ENCODE measurements at regions not wholly inside any gene's neighbourhood (a gene's known extent, or its start where the extent isn't known, plus 50 kb on each side); places are given as distances from the start of the nearest gene placed in this dataset.

DNA sequence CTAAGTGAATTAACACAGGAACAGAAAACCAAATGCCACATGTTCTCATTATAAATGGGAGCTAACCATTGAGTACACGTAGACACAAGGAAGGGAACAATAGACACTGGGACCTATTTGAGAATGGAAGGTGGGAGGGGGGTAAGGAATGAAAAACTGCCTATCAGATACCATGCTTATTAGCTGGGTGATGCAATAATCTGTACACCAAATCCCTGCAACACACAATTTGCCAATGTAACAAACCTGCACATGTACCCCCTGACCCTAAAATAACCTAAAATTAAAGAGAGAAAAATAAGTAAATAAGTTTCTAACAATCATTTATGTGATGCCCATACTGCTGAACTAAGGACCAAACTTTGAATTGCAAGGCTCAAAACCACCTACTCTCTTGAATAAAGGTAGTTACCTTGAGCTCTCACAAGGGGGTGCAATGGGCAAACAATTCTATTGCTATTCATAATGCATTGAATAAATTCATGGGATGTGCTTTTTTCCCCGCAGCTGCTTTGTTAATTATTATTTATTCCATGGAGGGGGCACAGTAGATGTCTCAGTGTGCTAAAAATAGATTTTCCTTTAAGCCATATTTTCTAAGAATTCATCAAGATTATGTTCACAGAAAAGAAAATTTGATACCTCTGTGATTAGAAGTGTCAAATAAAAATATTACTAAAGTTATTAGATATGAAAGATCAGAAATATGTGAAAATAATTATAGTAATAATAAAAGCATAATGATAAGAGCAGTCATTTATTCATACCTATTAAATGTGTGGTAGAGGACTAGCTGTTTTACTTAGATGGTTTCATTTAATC lies 76.2 kb upstream of the PTPN3 start:
- H3K27ac Mint-ChIP-seq = no peak overlapping the region
- CTCF ChIA-PET = interaction anchor here (0.5 to 2.3 kb wide), 17 partner anchors 10 to 647 kb away, joined by 3 to 20 read pairs (median 3); no protein-coding TSS in a partner anchor

DNA sequence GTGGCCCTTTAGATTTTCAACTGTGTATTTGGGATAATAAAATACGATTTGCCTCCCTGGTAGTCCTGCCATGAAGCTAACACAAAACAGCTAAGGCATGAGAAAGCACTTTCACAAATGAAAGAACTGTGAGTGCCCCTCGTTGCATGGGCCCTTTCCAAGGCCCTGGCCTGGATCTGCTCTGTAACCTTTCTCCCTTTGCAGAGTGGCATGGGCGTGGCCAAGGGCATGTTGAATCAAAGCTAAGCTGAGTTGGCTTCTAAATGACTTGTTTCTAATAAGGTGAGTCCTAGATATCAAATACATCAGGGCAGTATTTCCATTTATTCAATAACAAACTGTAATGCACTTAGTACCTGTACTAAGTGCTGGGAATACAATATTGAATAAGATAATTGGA lies 78.7 kb upstream of the PTPN3 start:
- H3K4me1 Mint-ChIP-seq = no peaks in the 10 kb centered on the region
- no peak for DNase-seq
- POLR2A ChIA-PET = no interaction called here
- H3K4me3 Mint-ChIP-seq = no peak overlapping the region
- no peak for ATAC-seq
- CTCF ChIA-PET = interaction anchor here (0.6 kb wide), 1 partner anchor 181 kb away, joined by 3 read pairs; no protein-coding TSS in a partner anchor
- no peak overlapping the region for H3K27ac Mint-ChIP-seq
- intact Hi-C loops (cut with DNase I, micrococcal nuclease) = loop anchor here (10.0 kb wide), 1 partner anchor 308 kb away; no protein-coding TSS in a partner anchor
- H3K27me3 Mint-ChIP-seq = no peaks in the 10 kb centered on the region
- H3K36me3 Mint-ChIP-seq (ENCODE audit: low read depth) = no peaks in the 10 kb centered on the region
- H3K9me3 Mint-ChIP-seq (ENCODE audit: low read depth) = no peaks in the 10 kb centered on the region

More for the DNA sequence above, 76.2 kb upstream of the PTPN3 start:
- POLR2A ChIA-PET = no interaction called here
- no peak overlapping the region for H3K4me3 Mint-ChIP-seq
- H3K36me3 Mint-ChIP-seq (ENCODE audit: low read depth) = no peaks in the 10 kb centered on the region
- no peaks in the 10 kb centered on the region for H3K9me3 Mint-ChIP-seq (ENCODE audit: low read depth)
- DNase-seq (peak; percentile 29), ATAC-seq (peak; percentile 63)
- H3K4me1 Mint-ChIP-seq = no peaks in the 10 kb centered on the region
- intact Hi-C loops (cut with DNase I, micrococcal nuclease) = loop anchor here (1.0 to 10.0 kb wide), 7 partner anchors 243 to 643 kb away; no protein-coding TSS in a partner anchor
- peaks cover 2% of the 10 kb centered on the region for H3K27me3 Mint-ChIP-seq

GRCh38 chr9:109579191-109579948 lies 81.3 kb upstream of the PTPN3 start:
- ChIA-PET CTCF (no interaction called here), POLR2A (no interaction called here)
- Mint-ChIP-seq H3K4me1 (no peaks in the 10 kb centered on the region), H3K9me3 (ENCODE audit: low read depth) (no peaks in the 10 kb centered on the region), H3K4me3 (no peak overlapping the region), H3K27me3 (peaks cover 1% of the 10 kb centered on the region), H3K27ac (no peak overlapping the region), H3K36me3 (ENCODE audit: low read depth) (no peaks in the 10 kb centered on the region)
- intact Hi-C loops (cut with DNase I, micrococcal nuclease) = loop anchor here (10.0 kb wide), 1 partner anchor 305 kb away; no protein-coding TSS in a partner anchor
- DNase-seq (no peak), ATAC-seq (no peak)

GRCh38 chr9:109582386-109582785 lies 84.3 kb upstream of the PTPN3 start:
- Mint-ChIP-seq H3K9me3 (ENCODE audit: low read depth) (no peaks in the 10 kb centered on the region), H3K4me3 (no peak overlapping the region), H3K36me3 (ENCODE audit: low read depth) (no peaks in the 10 kb centered on the region), H3K4me1 (no peaks in the 10 kb centered on the region), H3K27ac (no peak overlapping the region), H3K27me3 (peaks cover 4% of the 10 kb centered on the region)
- ChIA-PET POLR2A (no interaction called here), CTCF (no interaction called here)
- ATAC-seq = no peak
- DNase-seq = no peak
- intact Hi-C loops (cut with DNase I, micrococcal nuclease) = no loop called here

- Mint-ChIP-seq H3K4me1 (no peaks in the 10 kb centered on the region), H3K4me3 (no peak overlapping the region), H3K27me3 (peaks cover 4% of the 10 kb centered on the region), H3K36me3 (ENCODE audit: low read depth) (no peaks in the 10 kb centered on the region), H3K9me3 (ENCODE audit: low read depth) (no peaks in the 10 kb centered on the region), H3K27ac (no peak overlapping the region)
- ChIA-PET POLR2A (no interaction called here), CTCF (interaction anchor here (2.6 kb wide), 1 partner anchor 10 kb away, joined by 10 read pairs; no protein-coding TSS in a partner anchor)
- ATAC-seq (no peak), DNase-seq (no peak)
- intact Hi-C loops (cut with DNase I, micrococcal nuclease) = no loop called here
These were observed 86.1 kb upstream of the PTPN3 start for GRCh38 chr9:109584205-109584604.

DNA sequence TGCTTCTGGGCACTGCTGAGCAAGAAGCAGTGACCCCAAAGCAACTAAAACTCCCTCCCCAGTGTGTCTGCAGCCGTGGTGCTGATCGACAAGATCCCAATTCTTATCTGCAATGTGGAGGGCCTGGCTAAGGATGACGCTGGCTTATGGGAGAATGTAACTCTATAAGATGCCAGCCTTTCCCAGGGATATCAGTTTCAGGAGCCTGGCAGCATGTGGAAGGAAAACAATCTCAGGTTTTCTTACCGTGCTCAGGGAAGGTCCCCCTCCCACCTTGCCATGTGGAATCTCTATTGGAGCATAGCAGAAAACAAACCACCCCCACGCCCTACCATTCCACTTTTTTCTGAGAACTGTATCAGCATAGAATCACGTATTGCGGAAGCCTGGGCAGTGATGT lies 87.7 kb upstream of the PTPN3 start:
- DNase-seq (no peak), ATAC-seq (no peak)
- Mint-ChIP-seq H3K4me3 (no peak overlapping the region), H3K27ac (no peak overlapping the region), H3K9me3 (ENCODE audit: low read depth) (no peaks in the 10 kb centered on the region), H3K27me3 (peaks cover 4% of the 10 kb centered on the region), H3K36me3 (ENCODE audit: low read depth) (no peaks in the 10 kb centered on the region), H3K4me1 (no peaks in the 10 kb centered on the region)
- ChIA-PET POLR2A (no interaction called here), CTCF (interaction anchor here (1.4 kb wide), 1 partner anchor 20 kb away, joined by 3 read pairs; no protein-coding TSS in a partner anchor)
- intact Hi-C loops (cut with DNase I, micrococcal nuclease) = no loop called here

DNA sequence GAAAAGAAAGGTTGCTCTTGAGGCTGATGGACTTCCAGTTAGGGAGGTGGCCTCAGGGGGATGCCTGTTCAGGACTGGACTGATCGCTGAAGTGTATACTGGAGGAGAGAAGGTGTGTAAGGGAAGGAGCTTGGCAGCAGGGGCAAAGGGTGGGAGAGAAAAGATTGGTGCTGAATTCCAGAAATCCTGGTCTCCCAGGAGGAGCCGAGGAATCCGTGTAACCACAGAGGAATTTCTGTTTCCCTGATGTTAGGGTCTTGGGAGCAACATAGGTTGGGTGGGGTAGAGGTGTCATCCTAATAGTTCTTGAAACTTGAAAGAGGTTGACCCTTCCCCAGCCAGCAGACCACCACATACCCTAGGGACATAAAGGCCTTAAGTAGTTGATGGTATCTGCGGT lies 88.9 kb upstream of the PTPN3 start:
- H3K9me3 Mint-ChIP-seq (ENCODE audit: low read depth) = no peaks in the 10 kb centered on the region
- CTCF ChIA-PET = no interaction called here
- intact Hi-C loops (cut with DNase I, micrococcal nuclease) = no loop called here

DNA sequence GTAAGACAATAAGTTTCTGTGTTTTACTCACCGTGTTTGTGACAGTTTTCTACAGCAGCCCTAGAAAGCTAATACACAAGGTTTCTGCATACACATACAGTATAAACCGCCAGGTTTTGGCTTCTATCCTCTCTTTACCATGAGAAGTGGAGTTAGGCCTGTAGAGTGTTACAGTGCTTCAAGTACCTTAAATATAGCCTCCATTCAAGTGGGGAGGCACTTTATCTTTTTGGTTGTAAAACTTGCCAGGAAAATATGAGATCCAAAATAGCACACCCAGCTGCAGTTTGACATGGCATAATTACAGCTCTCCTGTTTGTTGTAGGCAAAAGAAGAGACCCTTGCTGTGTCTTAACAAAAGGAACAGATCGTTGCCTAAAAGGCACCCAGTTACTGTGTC lies 90.3 kb upstream of the PTPN3 start:
- no peaks in the 10 kb centered on the region for H3K4me1 Mint-ChIP-seq
- ATAC-seq (no peak), DNase-seq (no peak)
- no peaks in the 10 kb centered on the region for H3K36me3 Mint-ChIP-seq (ENCODE audit: low read depth)
- peaks cover 9% of the 10 kb centered on the region for H3K27me3 Mint-ChIP-seq
- ChIA-PET POLR2A (no interaction called here), CTCF (no interaction called here)
- H3K9me3 Mint-ChIP-seq (ENCODE audit: low read depth) = no peaks in the 10 kb centered on the region
- intact Hi-C loops (cut with DNase I, micrococcal nuclease) = no loop called here
- no peak overlapping the region for H3K27ac Mint-ChIP-seq
- H3K4me3 Mint-ChIP-seq = no peak overlapping the region

More for the DNA sequence above, 88.9 kb upstream of the PTPN3 start:
- DNase-seq (no peak), ATAC-seq (no peak)
- Mint-ChIP-seq H3K27ac (no peak overlapping the region), H3K4me1 (no peaks in the 10 kb centered on the region), H3K4me3 (no peak overlapping the region), H3K27me3 (peaks cover 4% of the 10 kb centered on the region), H3K36me3 (ENCODE audit: low read depth) (no peaks in the 10 kb centered on the region)
- POLR2A ChIA-PET = no interaction called here

GRCh38 chr9:109590966-109591365 lies 92.9 kb upstream of the PTPN3 start:
- Mint-ChIP-seq H3K27ac (no peak overlapping the region), H3K9me3 (ENCODE audit: low read depth) (no peaks in the 10 kb centered on the region), H3K36me3 (ENCODE audit: low read depth) (no peaks in the 10 kb centered on the region), H3K27me3 (peaks cover 10% of the 10 kb centered on the region), H3K4me3 (no peak overlapping the region), H3K4me1 (no peaks in the 10 kb centered on the region)
- no peak for ATAC-seq
- ChIA-PET CTCF (no interaction called here), POLR2A (interaction anchor here (0.6 kb wide), 1 partner anchor 1646 kb away, joined by 11 read pairs; no protein-coding TSS in a partner anchor)
- intact Hi-C loops (cut with DNase I, micrococcal nuclease) = no loop called here
- DNase-seq = no peak

- Mint-ChIP-seq H3K4me3 (no peak overlapping the region), H3K27me3 (peaks cover 7% of the 10 kb centered on the region), H3K36me3 (ENCODE audit: low read depth) (no peaks in the 10 kb centered on the region), H3K27ac (no peak overlapping the region), H3K4me1 (no peaks in the 10 kb centered on the region), H3K9me3 (ENCODE audit: low read depth) (no peaks in the 10 kb centered on the region)
- ChIA-PET POLR2A (no interaction called here), CTCF (interaction anchor here (1.1 kb wide), 1 partner anchor 17 kb away, joined by 3 read pairs; no protein-coding TSS in a partner anchor)
- intact Hi-C loops (cut with DNase I, micrococcal nuclease) = no loop called here
- no peak for DNase-seq
- ATAC-seq = no peak
These were observed 93.6 kb upstream of the PTPN3 start for GRCh38 chr9:109591691-109592090.

DNA sequence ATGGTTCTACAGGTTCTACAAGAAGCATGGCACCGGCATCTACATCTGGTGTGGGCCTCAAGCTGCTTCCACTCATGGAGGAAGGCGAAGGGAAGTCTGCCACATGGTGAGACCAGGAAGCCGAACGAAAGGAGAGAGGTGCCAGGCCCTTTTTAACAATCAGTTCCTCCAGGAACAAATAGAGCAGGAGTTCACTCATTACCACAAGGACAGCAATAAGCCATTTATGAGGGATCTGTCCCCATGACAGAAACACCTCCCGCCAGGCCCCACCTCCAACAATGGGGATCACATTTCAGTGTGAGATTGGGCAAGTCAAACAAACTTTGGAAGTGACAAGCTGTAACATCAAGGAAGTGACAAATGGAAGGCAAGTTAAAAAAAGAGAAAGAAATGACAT lies 95.5 kb upstream of the PTPN3 start:
- Mint-ChIP-seq H3K4me1 (no peaks in the 10 kb centered on the region), H3K36me3 (ENCODE audit: low read depth) (no peaks in the 10 kb centered on the region), H3K4me3 (no peak overlapping the region), H3K27me3 (peaks cover 7% of the 10 kb centered on the region), H3K9me3 (ENCODE audit: low read depth) (no peaks in the 10 kb centered on the region), H3K27ac (no peak overlapping the region)
- ChIA-PET POLR2A (no interaction called here), CTCF (no interaction called here)
- intact Hi-C loops (cut with DNase I, micrococcal nuclease) = no loop called here
- DNase-seq (no peak), ATAC-seq (no peak)

DNA sequence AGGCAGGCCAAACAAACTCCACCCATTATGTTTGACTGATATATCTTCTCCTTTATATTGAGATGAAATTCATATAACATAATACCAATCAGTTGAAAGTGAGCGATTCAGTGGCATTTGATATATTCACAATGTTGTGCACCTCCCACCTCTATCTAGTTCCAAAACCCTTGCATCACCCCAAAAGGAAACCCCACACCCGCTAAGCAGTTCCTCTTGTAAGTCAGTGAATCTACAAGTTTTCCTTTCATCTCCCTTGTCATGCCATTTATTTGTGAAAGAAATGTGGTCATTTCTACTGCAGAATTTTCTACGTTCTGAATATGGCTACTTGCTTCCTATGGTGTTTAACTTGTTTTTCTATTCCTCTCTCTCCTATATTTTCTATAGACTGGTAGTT lies 99.4 kb upstream of the PTPN3 start:
- Mint-ChIP-seq H3K27me3 (peaks cover 5% of the 10 kb centered on the region), H3K4me3 (no peak overlapping the region), H3K36me3 (ENCODE audit: low read depth) (no peaks in the 10 kb centered on the region), H3K4me1 (no peaks in the 10 kb centered on the region), H3K9me3 (ENCODE audit: low read depth) (no peaks in the 10 kb centered on the region), H3K27ac (no peak overlapping the region)
- intact Hi-C loops (cut with DNase I, micrococcal nuclease) = no loop called here
- ATAC-seq (no peak), DNase-seq (no peak)
- POLR2A ChIA-PET = no interaction called here
- CTCF ChIA-PET = interaction anchor here (0.6 kb wide), 1 partner anchor 54 kb away, joined by 3 read pairs; no protein-coding TSS in a partner anchor

Data from activated CD4-positive, alpha-beta T cell treated with anti-CD3 and anti-CD28 coated beads for 36 hours (primary cell).